ENCODE measurements at regions not wholly inside any gene's neighbourhood (a gene's known extent, or its start where the extent isn't known, plus 50 kb on each side); places are given as distances from the start of the nearest gene placed in this dataset.

- H3K4me1 ChIP-seq (ENCODE audit: control insufficient read depth, insufficient read depth, low read length) = no peaks in the 10 kb centered on the region
- no peaks in the 10 kb centered on the region for H3K27me3 ChIP-seq (ENCODE audit: control insufficient read depth, insufficient read depth, low read length)
- no peak for DNase-seq (ENCODE audit: low read depth in 4 of 6, low spot score in 6 of 6)
- H3K4me3 ChIP-seq (ENCODE audit: low read depth, low read length) = no peak overlapping the region
- no peaks in the 10 kb centered on the region for H3K36me3 ChIP-seq (ENCODE audit: control insufficient read depth, insufficient read depth, low read length)
- H3K9me3 ChIP-seq (ENCODE audit: control insufficient read depth, insufficient read depth, low read length) = no peaks in the 10 kb centered on the region
- H3K27ac ChIP-seq (ENCODE audit: low read depth, low read length) = no peak overlapping the region
Measured at GRCh38 chr6:126446248-126446647, 106.3 kb downstream of the CENPW start.

DNA sequence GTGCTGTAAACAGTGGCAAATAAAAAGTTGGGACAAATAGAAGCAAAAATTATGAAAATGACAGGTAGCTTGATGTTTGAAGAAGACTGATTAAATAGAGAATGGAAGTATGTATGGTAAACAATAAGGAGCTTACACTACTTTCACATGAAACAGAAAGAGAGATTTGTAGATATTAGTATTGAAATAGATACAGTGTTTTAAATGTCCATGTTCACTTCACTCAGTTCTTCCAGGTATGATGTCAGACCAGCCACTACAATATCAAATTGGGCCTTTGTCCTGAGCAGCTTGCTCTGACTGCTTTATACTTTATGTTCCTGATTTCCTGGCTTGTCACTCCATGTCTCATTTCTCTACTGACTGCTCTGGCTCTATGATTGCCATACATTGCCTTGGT is 107.5 kb downstream of the CENPW start:
- no peak for DNase-seq (ENCODE audit: low read depth in 4 of 6, low spot score in 6 of 6)
- Histone ChIP-seq H3K4me3 (ENCODE audit: low read depth, low read length) (no peak overlapping the region), H3K27me3 (ENCODE audit: control insufficient read depth, insufficient read depth, low read length) (no peaks in the 10 kb centered on the region), H3K36me3 (ENCODE audit: control insufficient read depth, insufficient read depth, low read length) (no peaks in the 10 kb centered on the region), H3K27ac (ENCODE audit: low read depth, low read length) (no peak overlapping the region), H3K4me1 (ENCODE audit: control insufficient read depth, insufficient read depth, low read length) (no peaks in the 10 kb centered on the region), H3K9me3 (ENCODE audit: control insufficient read depth, insufficient read depth, low read length) (no peaks in the 10 kb centered on the region)

DNA sequence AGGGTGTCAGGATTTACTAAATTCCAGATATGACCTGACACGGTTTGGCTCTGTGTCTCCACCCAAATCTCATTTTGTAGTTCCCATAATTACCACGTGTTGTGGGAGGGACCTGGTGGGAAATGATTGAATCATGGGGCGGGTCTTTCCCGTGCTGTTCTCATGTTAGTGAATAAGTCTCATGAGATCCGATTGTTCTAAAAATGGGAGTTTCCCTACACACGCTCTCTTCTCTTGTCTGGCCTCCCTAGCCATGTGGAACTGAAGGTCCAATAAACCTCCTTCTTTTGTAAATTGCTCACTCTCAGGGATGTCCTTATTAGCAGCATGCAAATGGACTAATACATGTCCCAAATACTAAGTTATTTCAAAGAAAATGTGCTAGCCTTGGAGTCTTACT is 121.1 kb downstream of the CENPW start:
- no peaks in the 10 kb centered on the region for H3K4me1 ChIP-seq (ENCODE audit: control insufficient read depth, insufficient read depth, low read length)
- WGBS (ENCODE audit: insufficient coverage) = 70% methylated on average over 1 of the region's 6 CpGs
- no peak for DNase-seq (ENCODE audit: low read depth in 4 of 6, low spot score in 6 of 6)
- no peak overlapping the region for H3K27ac ChIP-seq (ENCODE audit: low read depth, low read length)
- H3K4me3 ChIP-seq (ENCODE audit: low read depth, low read length) = no peak overlapping the region
- no peaks in the 10 kb centered on the region for H3K27me3 ChIP-seq (ENCODE audit: control insufficient read depth, insufficient read depth, low read length)
- H3K36me3 ChIP-seq (ENCODE audit: control insufficient read depth, insufficient read depth, low read length) = no peaks in the 10 kb centered on the region
- no peaks in the 10 kb centered on the region for H3K9me3 ChIP-seq (ENCODE audit: control insufficient read depth, insufficient read depth, low read length)

GRCh38 chr6:126464245-126464644 is 124.3 kb downstream of the CENPW start:
- H3K36me3 ChIP-seq (ENCODE audit: control insufficient read depth, insufficient read depth, low read length) = no peaks in the 10 kb centered on the region
- no peak overlapping the region for H3K4me3 ChIP-seq (ENCODE audit: low read depth, low read length)
- H3K9me3 ChIP-seq (ENCODE audit: control insufficient read depth, insufficient read depth, low read length) = peaks cover 2% of the 10 kb centered on the region
- no peaks in the 10 kb centered on the region for H3K27me3 ChIP-seq (ENCODE audit: control insufficient read depth, insufficient read depth, low read length)
- no peak for DNase-seq (ENCODE audit: low read depth in 4 of 6, low spot score in 6 of 6)
- WGBS (ENCODE audit: insufficient coverage) = 80% methylated on average over 1 of the region's 1 CpG
- no peak overlapping the region for H3K27ac ChIP-seq (ENCODE audit: low read depth, low read length)
- no peaks in the 10 kb centered on the region for H3K4me1 ChIP-seq (ENCODE audit: control insufficient read depth, insufficient read depth, low read length)

DNA sequence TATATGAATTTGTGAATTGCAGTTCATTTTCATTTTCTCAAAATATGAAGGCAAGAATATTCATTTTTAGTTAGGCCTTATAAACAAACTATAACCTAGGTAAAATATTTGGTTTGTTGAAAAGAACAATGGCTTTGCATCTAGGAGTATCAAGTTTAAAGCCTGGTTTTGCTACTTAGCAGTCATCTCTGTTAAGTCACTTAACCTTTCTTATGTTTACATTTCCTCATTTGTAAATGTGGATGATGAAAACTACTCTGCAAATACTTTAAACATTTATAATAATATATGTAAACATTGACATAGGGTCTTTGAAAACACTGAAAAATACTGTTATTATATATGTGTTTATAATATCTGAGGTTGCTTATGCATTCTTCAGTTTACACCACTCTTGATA is 135.5 kb downstream of the CENPW start:
- no peak for DNase-seq (ENCODE audit: low read depth in 4 of 6, low spot score in 6 of 6)
- Histone ChIP-seq H3K4me3 (ENCODE audit: low read depth, low read length) (no peak overlapping the region), H3K36me3 (ENCODE audit: control insufficient read depth, insufficient read depth, low read length) (no peaks in the 10 kb centered on the region), H3K9me3 (ENCODE audit: control insufficient read depth, insufficient read depth, low read length) (no peaks in the 10 kb centered on the region), H3K4me1 (ENCODE audit: control insufficient read depth, insufficient read depth, low read length) (no peaks in the 10 kb centered on the region), H3K27ac (ENCODE audit: low read depth, low read length) (no peak overlapping the region), H3K27me3 (ENCODE audit: control insufficient read depth, insufficient read depth, low read length) (no peaks in the 10 kb centered on the region)

GRCh38 chr6:126477678-126478077 is 137.8 kb downstream of the CENPW start:
- H3K4me1 ChIP-seq (ENCODE audit: control insufficient read depth, insufficient read depth, low read length) = no peaks in the 10 kb centered on the region
- H3K27ac ChIP-seq (ENCODE audit: low read depth, low read length) = no peak overlapping the region
- 100% methylated on average over 1 of the region's 1 CpG for WGBS (ENCODE audit: insufficient coverage)
- no peak overlapping the region for H3K4me3 ChIP-seq (ENCODE audit: low read depth, low read length)
- H3K27me3 ChIP-seq (ENCODE audit: control insufficient read depth, insufficient read depth, low read length) = no peaks in the 10 kb centered on the region
- DNase-seq (ENCODE audit: low read depth in 4 of 6, low spot score in 6 of 6) = no peak
- no peaks in the 10 kb centered on the region for H3K9me3 ChIP-seq (ENCODE audit: control insufficient read depth, insufficient read depth, low read length)
- no peaks in the 10 kb centered on the region for H3K36me3 ChIP-seq (ENCODE audit: control insufficient read depth, insufficient read depth, low read length)

DNA sequence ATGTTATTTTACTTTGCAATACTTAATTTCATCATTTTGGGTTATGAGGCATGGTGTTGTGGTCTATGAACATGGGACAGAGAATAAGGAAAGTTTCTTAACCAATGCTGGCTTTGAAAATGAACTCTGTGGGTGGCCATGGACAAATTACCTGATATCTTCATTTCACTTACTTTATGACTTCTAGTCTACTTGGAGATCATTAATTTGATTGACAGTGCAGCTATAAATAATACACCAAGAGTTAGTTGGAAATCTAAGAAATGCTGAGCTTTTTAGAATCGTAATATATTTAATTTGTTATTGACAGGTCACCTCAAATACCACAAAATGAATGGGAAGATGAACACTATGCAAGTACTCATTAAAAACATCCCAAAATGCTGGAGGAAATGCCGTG is 140.4 kb downstream of the CENPW start:
- no peaks in the 10 kb centered on the region for H3K36me3 ChIP-seq (ENCODE audit: control insufficient read depth, insufficient read depth, low read length)
- H3K4me1 ChIP-seq (ENCODE audit: control insufficient read depth, insufficient read depth, low read length) = no peaks in the 10 kb centered on the region
- WGBS (ENCODE audit: insufficient coverage) = no CpG with 5 or more reads among the region's 2 CpGs
- no peak overlapping the region for H3K27ac ChIP-seq (ENCODE audit: low read depth, low read length)
- no peaks in the 10 kb centered on the region for H3K9me3 ChIP-seq (ENCODE audit: control insufficient read depth, insufficient read depth, low read length)
- no peaks in the 10 kb centered on the region for H3K27me3 ChIP-seq (ENCODE audit: control insufficient read depth, insufficient read depth, low read length)
- H3K4me3 ChIP-seq (ENCODE audit: low read depth, low read length) = no peak overlapping the region
- DNase-seq (ENCODE audit: low read depth in 4 of 6, low spot score in 6 of 6) = no peak

GRCh38 chr6:126481319-126481718 is 141.4 kb downstream of the CENPW start:
- H3K4me1 ChIP-seq (ENCODE audit: control insufficient read depth, insufficient read depth, low read length) = no peaks in the 10 kb centered on the region
- no peak for DNase-seq (ENCODE audit: low read depth in 4 of 6, low spot score in 6 of 6)
- H3K36me3 ChIP-seq (ENCODE audit: control insufficient read depth, insufficient read depth, low read length) = no peaks in the 10 kb centered on the region
- H3K9me3 ChIP-seq (ENCODE audit: control insufficient read depth, insufficient read depth, low read length) = no peaks in the 10 kb centered on the region
- no peak overlapping the region for H3K27ac ChIP-seq (ENCODE audit: low read depth, low read length)
- WGBS (ENCODE audit: insufficient coverage) = no CpG with 5 or more reads among the region's 1 CpG
- H3K4me3 ChIP-seq (ENCODE audit: low read depth, low read length) = no peak overlapping the region
- H3K27me3 ChIP-seq (ENCODE audit: control insufficient read depth, insufficient read depth, low read length) = no peaks in the 10 kb centered on the region

- 100% methylated on average over 4 of the region's 9 CpGs for WGBS (ENCODE audit: insufficient coverage)
- no peaks in the 10 kb centered on the region for H3K27me3 ChIP-seq (ENCODE audit: control insufficient read depth, insufficient read depth, low read length)
- no peak overlapping the region for H3K27ac ChIP-seq (ENCODE audit: low read depth, low read length)
- no peak overlapping the region for H3K4me3 ChIP-seq (ENCODE audit: low read depth, low read length)
- DNase-seq (ENCODE audit: low read depth in 4 of 6, low spot score in 6 of 6) = no peak
- peaks cover under 1% of the 10 kb centered on the region for H3K9me3 ChIP-seq (ENCODE audit: control insufficient read depth, insufficient read depth, low read length)
- no peaks in the 10 kb centered on the region for H3K4me1 ChIP-seq (ENCODE audit: control insufficient read depth, insufficient read depth, low read length)
- H3K36me3 ChIP-seq (ENCODE audit: control insufficient read depth, insufficient read depth, low read length) = no peaks in the 10 kb centered on the region
Measured at GRCh38 chr6:126504792-126505191, 164.9 kb downstream of the CENPW start.

- peaks cover 3% of the 10 kb centered on the region for H3K9me3 ChIP-seq (ENCODE audit: control insufficient read depth, insufficient read depth, low read length)
- no peaks in the 10 kb centered on the region for H3K4me1 ChIP-seq (ENCODE audit: control insufficient read depth, insufficient read depth, low read length)
- H3K36me3 ChIP-seq (ENCODE audit: control insufficient read depth, insufficient read depth, low read length) = no peaks in the 10 kb centered on the region
- no peak overlapping the region for H3K4me3 ChIP-seq (ENCODE audit: low read depth, low read length)
- no peak for DNase-seq (ENCODE audit: low read depth in 4 of 6, low spot score in 6 of 6)
- WGBS (ENCODE audit: insufficient coverage) = no CpG with 5 or more reads among the region's 1 CpG
- no peaks in the 10 kb centered on the region for H3K27me3 ChIP-seq (ENCODE audit: control insufficient read depth, insufficient read depth, low read length)
- no peak overlapping the region for H3K27ac ChIP-seq (ENCODE audit: low read depth, low read length)
Measured at GRCh38 chr6:126513198-126513597, 173.3 kb downstream of the CENPW start.

DNA sequence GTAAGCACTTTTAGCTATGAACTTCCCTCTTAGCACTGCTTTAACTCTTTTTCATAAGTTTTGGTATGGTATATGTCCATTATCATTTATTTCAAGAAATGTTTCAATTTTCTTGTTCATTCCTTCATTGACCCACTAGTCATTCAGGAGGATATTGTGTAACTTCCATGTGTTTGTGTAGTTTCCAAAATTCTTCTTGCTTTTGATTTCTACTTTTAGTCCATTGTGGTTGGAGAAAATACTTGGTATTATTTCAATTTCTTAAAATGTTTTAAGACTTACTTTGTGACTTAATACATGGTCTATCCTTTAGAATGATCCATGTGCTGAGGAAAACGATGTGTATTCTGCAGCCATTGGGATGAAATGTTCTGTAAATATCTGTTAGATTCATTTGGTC is 176.5 kb downstream of the CENPW start:
- Histone ChIP-seq H3K36me3 (ENCODE audit: control insufficient read depth, insufficient read depth, low read length) (no peaks in the 10 kb centered on the region), H3K4me3 (ENCODE audit: low read depth, low read length) (no peak overlapping the region), H3K27ac (ENCODE audit: low read depth, low read length) (no peak overlapping the region), H3K27me3 (ENCODE audit: control insufficient read depth, insufficient read depth, low read length) (no peaks in the 10 kb centered on the region), H3K9me3 (ENCODE audit: control insufficient read depth, insufficient read depth, low read length) (no peaks in the 10 kb centered on the region), H3K4me1 (ENCODE audit: control insufficient read depth, insufficient read depth, low read length) (no peaks in the 10 kb centered on the region)
- 100% methylated on average over 1 of the region's 1 CpG for WGBS (ENCODE audit: insufficient coverage)
- DNase-seq (ENCODE audit: low read depth in 4 of 6, low spot score in 6 of 6) = no peak
